SIG-M5 treated with dmso at 0.1 percent for 504 hours (cell line): ENCODE measurements at regions not wholly inside any gene's neighbourhood (a gene's known extent, or its start where the extent isn't known, plus 50 kb on each side); places are given as distances from the start of the nearest gene placed in this dataset.
"Not testable (repeated sequence)": the region's sequence is repeated elsewhere in the genome, so short reads cannot be mapped to it uniquely, and the experiment has no call there.

Experiments
- DNase-seq: peaks from one replicate; lab custom pipeline; 2025; ENCODE audit not compliant: unreplicated experiment; lab: John Stamatoyannopoulos, UW

DNA sequence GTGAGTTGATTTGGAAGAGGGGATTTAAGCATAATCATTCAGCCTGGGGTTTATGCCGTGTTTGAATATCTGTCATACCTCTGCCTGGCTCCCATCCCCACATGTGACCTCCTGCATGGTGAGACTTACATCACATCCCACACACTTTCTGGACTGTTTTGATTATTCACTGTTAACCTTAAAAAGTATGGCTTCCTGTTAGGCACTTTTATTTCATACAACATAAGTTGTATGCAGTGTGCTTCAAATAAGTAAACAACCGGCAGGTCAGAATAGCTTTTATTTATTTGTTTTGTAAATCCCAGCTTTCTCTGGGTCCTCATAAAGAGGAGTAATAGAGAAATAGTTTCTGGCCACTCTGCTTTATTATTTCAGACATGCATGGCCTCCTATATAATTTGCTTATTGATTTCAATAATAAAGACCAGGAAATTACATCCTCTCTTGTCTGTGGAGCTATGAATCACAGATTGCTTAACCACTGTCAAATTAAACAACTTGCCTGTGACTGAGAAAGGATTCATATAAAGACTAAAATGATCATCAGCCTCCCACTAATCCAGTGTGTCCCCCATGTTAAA is 376.8 kb upstream of the ZFP42 start:
- DNase-seq: no peak

DNA sequence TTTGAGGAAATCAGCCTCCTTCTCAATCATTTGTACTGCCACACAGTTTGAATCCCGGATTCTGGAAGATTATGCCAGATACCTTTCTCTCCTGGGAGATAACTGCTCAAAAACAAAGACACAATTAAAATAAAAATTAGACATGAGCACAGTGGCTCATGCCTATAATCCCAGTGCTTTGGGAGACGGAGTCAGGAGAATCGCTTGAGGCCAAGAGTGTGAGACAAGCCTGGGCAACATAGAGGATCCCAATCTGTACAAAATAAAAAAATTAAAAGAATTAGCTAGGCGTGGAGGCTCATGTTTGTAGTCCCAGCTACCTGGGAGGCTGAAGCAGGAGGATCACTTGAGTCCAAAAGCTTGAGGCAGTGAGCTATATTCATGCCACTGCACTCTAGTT is 376.3 kb upstream of the ZFP42 start:
- no peak for DNase-seq

DNA sequence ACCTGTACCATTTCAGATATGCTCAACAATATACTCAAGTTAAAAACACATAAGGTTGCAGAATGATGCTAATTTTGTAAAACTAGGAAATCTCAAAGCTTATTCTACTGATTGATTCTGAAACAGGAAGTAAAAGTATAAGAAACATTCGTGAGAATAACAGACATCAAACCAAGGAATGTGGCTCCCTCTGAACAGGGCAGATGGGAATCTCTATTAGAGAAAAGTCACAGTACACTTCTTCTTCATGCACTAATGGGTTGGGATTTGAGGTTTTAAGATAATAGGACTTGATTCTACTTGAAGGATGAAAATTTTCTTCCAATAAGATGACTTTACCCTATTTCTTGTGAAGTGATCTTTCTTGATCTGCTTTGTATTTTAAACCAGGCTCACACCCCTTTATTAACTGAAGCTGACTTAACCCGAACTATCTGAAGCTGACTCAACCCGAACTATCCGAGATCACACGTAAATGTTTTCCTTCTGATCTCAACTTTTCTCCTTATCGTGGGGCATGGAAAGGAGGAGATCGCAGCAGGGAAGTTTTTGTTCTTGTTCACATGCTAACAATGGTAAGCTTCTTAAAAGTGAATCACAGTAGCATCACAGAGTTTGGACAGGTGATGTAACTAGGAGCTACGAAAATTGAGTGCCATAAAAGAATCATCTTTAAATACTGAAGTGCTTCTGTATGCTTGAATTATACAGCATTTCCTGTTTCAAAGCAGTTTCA is 363.1 kb upstream of the ZFP42 start:
- DNase-seq: peak; percentile 21

DNA sequence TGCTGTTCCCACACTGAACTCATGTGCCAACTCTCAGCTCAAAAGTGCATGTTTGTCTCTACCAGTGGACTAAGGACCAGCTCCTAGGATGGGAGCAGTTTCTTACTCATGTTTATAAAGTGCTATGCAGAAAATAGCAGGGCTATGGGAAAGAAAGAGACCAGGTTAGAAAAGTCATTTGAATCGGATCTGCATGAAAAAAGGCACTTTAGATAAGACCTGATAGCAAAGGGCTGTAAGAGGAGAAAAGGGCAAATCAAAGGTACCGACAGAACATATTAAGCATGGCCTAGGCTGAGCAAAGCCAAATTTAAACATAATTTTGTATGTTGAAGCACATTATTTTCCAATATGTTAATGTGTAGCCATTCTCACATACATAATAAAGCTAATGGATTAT is 362.3 kb upstream of the ZFP42 start:
- no peak for DNase-seq

DNA sequence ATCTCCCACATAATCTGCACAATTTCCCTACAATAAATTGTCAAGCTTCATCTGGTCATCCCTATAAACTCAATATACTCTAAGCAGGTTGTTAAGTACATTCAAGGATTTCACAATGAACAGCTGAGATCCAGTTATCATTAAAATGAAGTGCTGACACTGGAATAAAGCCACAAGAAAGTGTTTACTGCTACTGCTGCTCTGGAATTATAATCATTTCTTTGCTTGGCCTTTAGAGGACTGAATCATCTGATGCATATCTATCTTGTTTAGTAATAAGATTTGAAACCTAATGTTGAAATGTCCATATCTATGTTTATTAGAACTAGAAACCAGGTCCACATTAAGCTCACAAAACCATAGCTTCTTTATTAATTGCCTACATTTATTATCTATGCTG is 338.6 kb upstream of the ZFP42 start:
- DNase-seq: no peak

- DNase-seq: no peak
Observed at GRCh38 chr4:187663076-187663475, 332.5 kb upstream of the ZFP42 start.

DNA sequence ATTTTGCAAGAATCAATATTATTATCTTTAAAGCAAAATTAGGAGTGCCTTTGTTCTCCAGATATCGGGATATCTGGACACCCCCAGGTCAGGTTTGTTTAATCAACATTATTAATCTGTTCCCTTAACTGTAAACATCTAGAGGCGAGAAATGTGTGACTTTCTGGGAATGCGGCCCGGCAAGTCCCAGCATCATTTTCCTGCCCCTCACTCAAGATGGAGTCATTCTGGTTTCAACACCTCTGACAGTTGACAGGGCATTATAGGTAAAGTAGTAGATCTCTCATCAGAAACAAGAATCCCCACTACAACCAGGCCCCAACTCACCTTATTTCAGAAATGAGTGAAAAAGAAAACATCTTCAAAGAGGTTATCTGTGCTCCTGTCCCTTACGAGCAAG is 331.6 kb upstream of the ZFP42 start:
- no peak for DNase-seq

GRCh38 chr4:187665086-187665485 is 330.5 kb upstream of the ZFP42 start:
- DNase-seq: no peak

GRCh38 chr4:187666034-187666433 is 329.5 kb upstream of the ZFP42 start:
- DNase-seq: no peak

DNA sequence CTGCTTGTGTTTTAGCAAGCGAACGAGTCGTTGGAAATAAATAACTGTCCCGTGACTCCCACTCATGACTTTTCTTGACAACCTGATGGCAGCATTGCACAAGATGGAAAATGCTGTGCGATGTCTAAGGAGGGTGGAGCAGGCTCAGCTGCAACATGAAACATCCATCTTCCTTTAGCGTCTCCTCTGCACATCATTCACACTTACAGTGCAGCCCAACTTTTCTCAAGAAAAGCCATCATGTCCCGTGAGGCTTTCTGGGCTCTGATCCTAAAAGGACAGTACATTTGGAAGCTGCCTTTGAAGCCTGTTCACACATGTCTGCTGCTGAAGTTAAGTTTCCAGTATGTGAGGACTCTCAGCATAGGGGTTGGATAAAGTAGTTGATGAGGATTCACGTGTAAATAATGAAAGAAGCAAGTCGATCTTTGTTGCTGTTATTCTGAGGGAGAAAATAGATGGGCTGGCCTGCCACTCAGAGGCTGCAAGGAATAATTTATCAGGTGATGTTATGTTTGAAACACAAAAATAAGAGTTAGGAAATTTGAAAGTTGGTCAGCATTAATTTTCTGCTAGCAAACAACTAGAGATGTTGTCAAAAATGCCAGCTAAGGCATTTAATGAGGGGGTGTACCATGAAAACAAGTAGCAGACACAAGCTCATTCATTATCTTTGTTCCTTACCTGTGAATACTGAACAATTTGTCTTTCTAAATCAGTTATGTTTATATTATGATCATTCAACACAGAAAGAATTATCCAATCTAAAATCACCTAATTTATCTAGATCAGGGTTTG is 328.7 kb upstream of the ZFP42 start:
- DNase-seq: no peak

- DNase-seq: no peak
Observed at GRCh38 chr4:187668526-187669082, 327.0 kb upstream of the ZFP42 start.

- DNase-seq: not testable (repeated sequence)
Observed at GRCh38 chr4:187671521-187671920, 324.1 kb upstream of the ZFP42 start.

- DNase-seq: not testable (repeated sequence)
Observed at GRCh38 chr4:187671958-187672357, 323.6 kb upstream of the ZFP42 start.

DNA sequence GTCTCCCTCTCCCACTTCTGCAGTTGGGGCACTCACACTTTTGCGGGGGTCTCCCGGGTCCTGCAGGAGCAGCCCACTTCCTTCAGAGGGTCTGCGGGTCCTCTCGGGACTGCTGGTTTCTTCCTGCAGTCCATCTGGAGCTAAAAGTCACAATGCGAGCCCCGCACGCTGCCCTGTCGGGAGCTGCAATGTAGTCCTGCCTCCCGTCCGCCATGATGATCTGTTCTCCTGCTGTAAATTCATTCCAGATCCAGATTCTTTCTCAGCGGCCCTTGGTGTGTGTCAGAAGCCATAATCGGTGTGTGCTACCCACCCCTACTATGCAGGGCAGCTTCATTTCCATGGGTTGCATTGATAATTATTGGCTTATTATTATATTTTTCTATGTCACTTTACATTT is 323.0 kb upstream of the ZFP42 start:
- DNase-seq: not testable (repeated sequence)

GRCh38 chr4:187679450-187679849 is 316.1 kb upstream of the ZFP42 start:
- no peak for DNase-seq

- no peak for DNase-seq
Observed at GRCh38 chr4:187685247-187685646, 310.3 kb upstream of the ZFP42 start.

- DNase-seq: no peak
Observed at GRCh38 chr4:187687697-187688096, 307.9 kb upstream of the ZFP42 start.

GRCh38 chr4:187692626-187693025 is 302.9 kb upstream of the ZFP42 start:
- DNase-seq: no peak

DNA sequence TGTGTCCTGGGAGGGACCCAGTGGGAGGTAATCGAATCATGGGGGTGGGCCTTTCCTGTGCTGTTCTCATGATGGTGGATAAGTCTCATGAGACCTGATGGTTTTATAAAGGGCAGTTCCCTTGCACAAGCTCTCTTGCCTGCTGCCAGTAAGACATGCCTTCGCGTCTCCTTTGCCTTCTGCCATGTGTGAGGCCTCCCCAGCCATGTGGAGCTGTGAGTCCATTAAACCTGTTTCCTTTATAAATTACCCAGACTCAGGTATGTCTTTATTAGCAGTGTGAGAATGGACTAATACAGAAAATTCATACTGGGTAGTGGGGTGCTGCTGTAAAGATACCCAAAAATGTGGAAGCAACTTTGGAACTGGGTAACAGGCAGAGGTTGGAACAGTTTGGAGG is 300.0 kb upstream of the ZFP42 start:
- DNase-seq: not testable (repeated sequence)

DNA sequence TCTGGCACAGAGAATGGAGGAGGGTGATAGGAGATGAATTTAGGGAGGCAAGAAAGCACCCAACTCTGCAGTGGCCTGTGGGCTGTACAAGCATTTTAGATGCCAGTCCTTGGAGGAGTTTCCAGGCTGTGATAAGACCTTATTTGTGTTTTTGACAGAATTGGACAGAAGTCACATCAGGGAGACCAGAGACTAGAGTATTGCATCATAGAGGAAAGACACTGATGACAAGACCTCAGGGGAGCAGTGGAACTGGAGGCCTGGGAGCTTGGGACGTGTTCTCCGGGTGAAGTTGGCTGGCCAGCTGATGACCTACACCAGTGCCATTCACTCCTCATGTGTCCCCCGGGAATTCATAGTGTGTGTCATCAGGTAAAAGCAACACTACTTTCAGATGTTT is 284.0 kb upstream of the ZFP42 start:
- no peak for DNase-seq

DNA sequence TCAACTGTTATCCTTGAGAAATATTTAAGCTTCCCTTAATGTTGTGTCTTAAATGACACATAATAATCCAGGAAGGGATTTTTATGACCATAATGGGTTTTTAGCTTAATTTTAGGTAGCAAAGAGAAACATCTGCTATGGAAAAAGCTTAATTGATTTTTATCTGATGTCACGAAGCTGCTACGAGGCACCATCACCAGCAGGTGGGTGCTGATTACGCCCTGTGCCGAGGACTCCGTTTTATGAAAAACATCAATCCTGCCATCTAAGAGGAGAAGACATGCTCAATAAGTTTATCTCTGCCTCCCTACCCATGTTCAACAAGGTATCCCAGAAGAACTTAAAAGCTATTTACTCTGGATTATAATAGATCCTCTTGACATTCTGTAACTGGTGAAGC is 280.6 kb upstream of the ZFP42 start:
- DNase-seq: no peak

DNA sequence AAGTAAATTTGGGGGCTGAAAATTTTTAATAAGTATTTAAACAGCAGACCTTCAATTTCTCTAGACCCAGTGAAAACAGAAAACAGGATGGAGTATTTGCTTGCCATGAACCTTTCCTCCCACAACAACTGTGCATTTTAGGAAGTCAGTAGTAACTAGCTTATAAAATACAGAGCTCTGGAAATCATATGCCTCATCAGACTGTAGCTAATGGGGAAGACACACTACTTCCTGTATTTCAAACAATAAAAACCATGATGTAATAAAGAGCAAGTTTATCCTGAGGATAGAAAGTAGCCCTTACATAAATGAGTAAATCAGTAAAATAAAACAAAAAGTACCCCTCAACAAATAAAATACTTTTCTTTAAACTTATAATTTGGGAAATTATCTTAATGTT is 280.1 kb upstream of the ZFP42 start:
- DNase-seq: no peak
